SK-N-SH (cell line): ENCODE measurements at regions not wholly inside any gene's neighbourhood (a gene's known extent, or its start where the extent isn't known, plus 50 kb on each side); places are given as distances from the start of the nearest gene placed in this dataset.

ENCODE experiments used
- CTCF ChIA-PET: fragments of 300-600, 350-600 bp; formaldehyde crosslinking; extraction: SDS; loops from one replicate; lab custom pipeline; 2021; lab: Yijun Ruan, JAX
- POLR2A ChIA-PET: fragments of 350-600 bp; sonication (Branson Sonifier 250); formaldehyde crosslinking; extraction: SDS; loops from one replicate; lab custom pipeline; 2020; ENCODE audit warnings: antibody characterized with exemption, inconsistent platforms; lab: Yijun Ruan, JAX
- DNase-seq: peaks from one replicate; pipeline ENCODE4 v3.0.0; 2012
- H2AFZ ChIP-seq: fragments of 200-600 bp; sonication (generic); 2 replicates; pipeline ENCODE4 v1.8.1; 2016; ENCODE audit warnings: antibody characterized with exemption, mild to moderate bottlenecking, low read depth
- H3F3A ChIP-seq: fragments of 200-600 bp; sonication (generic); replicated peaks from 2 replicates; pipeline ENCODE3; 2016; ENCODE audit warnings: antibody characterized with exemption, mild to moderate bottlenecking; ENCODE audit not compliant: insufficient read depth
- H3K27ac ChIP-seq, 2 experiments: fragments of 200-500 bp in 1 of 2; fragments of 200-600 bp in 1 of 2; sonication (Bioruptor generic) in 1 of 2; sonication (generic), shearing (Covaris generic) in 1 of 2; 2 replicates each; pipeline versions ENCODE4 v1.5.1 to v1.6.1; 2014 to 2016; ENCODE audit warnings: low read depth in 2 of 2, inconsistent platforms in 1 of 2, low read length in 1 of 2, mild to moderate bottlenecking in 1 of 2, mixed read lengths in 1 of 2
- H3K27me3 ChIP-seq: fragments of 200-600 bp; sonication (generic), shearing (Covaris generic); 2 replicates; pipeline ENCODE4 v1.6.1; 2016; ENCODE audit warnings: mixed run types; ENCODE audit not compliant: insufficient read depth
- H3K36me3 ChIP-seq, 2 experiments: fragments of 200-500 bp in 1 of 2; fragments of 200-600 bp in 1 of 2; sonication (Bioruptor generic) in 1 of 2; sonication (generic) in 1 of 2; replicated peaks in 1 of 2; 2 replicates each; pipeline versions ENCODE3 to v1.5.1; 2014 to 2016; ENCODE audit warnings: low read length in 1 of 2, mild to moderate bottlenecking in 1 of 2; ENCODE audit not compliant: insufficient read depth in 2 of 2, control insufficient read depth in 1 of 2
- H3K4me1 ChIP-seq, 2 experiments: fragments of 200-500 bp in 1 of 2; fragments of 200-600 bp in 1 of 2; sonication (Bioruptor generic) in 1 of 2; sonication (generic), shearing (Covaris generic) in 1 of 2; 2 replicates each; pipeline versions ENCODE4 v1.5.1 to v1.6.1; 2014 to 2016; ENCODE audit warnings: low read depth in 1 of 2, low read length in 1 of 2, mixed run types in 1 of 2; ENCODE audit not compliant: insufficient read depth in 2 of 2, control insufficient read depth in 1 of 2
- H3K4me2 ChIP-seq: fragments of 200-600 bp; sonication (generic), shearing (Covaris generic); 2 replicates; pipeline ENCODE4 v1.6.1; 2017; ENCODE audit warnings: mixed run types
- H3K4me3 ChIP-seq, 2 experiments: fragments of 200-500 bp in 1 of 2; fragments of 200-600 bp in 1 of 2; sonication (Bioruptor generic) in 1 of 2; sonication (generic), shearing (Covaris generic) in 1 of 2; 2 replicates each; pipeline versions ENCODE4 v1.5.1 to v1.8.1; 2014 to 2016; ENCODE audit warnings: low read depth in 2 of 2, inconsistent platforms in 1 of 2, low read length in 1 of 2, mild to moderate bottlenecking in 1 of 2, mixed read lengths in 1 of 2, moderate library complexity in 1 of 2
- H3K79me2 ChIP-seq: fragments of 200-600 bp; sonication (generic); 2 replicates; pipeline ENCODE4 v1.8.1; 2017; ENCODE audit warnings: mild to moderate bottlenecking; ENCODE audit not compliant: insufficient read depth
- H3K9ac ChIP-seq: fragments of 200-600 bp; sonication (generic); 2 replicates; pipeline ENCODE4 v1.6.1; 2017; ENCODE audit warnings: mixed run types
- H3K9me2 ChIP-seq: fragments of 200-600 bp; sonication (generic); 2 replicates; pipeline ENCODE4 v1.6.1; 2017; ENCODE audit warnings: mixed run types
- H3K9me3 ChIP-seq: fragments of 200-600 bp; sonication (generic); 2 replicates; pipeline ENCODE4 v1.6.1; 2017; ENCODE audit warnings: mixed run types, mild to moderate bottlenecking, moderate library complexity
- H4K20me1 ChIP-seq: fragments of 200-600 bp; sonication (generic); 2 replicates; pipeline ENCODE4 v1.6.1; 2017; ENCODE audit warnings: mild to moderate bottlenecking, mixed run types; ENCODE audit not compliant: insufficient read depth
- CTCF ChIP-seq: fragments of 200-600 bp; sonication (generic); IDR thresholded peaks from 2 replicates; pipeline ENCODE4 v1.6.1; 2017; ENCODE audit warnings: antibody characterized with exemption, mild to moderate bottlenecking, moderate library complexity
- FOXJ3 ChIP-seq: sonication (generic); formaldehyde crosslinking; IDR thresholded peaks from 2 replicates; pipeline ENCODE4 v1.5.1; 2020; ENCODE audit warnings: mild to moderate bottlenecking, missing genetic modification reagents
- FOXM1 ChIP-seq: IDR thresholded peaks from 2 replicates; pipeline ENCODE4 v1.4.0; 2012; ENCODE audit warnings: low read depth, mild to moderate bottlenecking
- GABPA ChIP-seq: IDR thresholded peaks from 2 replicates; pipeline ENCODE4 v1.4.0; 2012; ENCODE audit warnings: low read depth, mild to moderate bottlenecking
- GATA2 ChIP-seq: sonication (generic); formaldehyde crosslinking; IDR thresholded peaks from 2 replicates; pipeline ENCODE4 v1.5.0; 2020; ENCODE audit warnings: mild to moderate bottlenecking, missing genetic modification reagents
- JUND ChIP-seq: IDR thresholded peaks from 2 replicates; pipeline ENCODE4 v1.4.0; 2012
- MXI1 ChIP-seq: IDR thresholded peaks from 2 replicates; pipeline ENCODE4 v1.6.1; 2012; ENCODE audit warnings: mild to moderate bottlenecking, low read depth, low read length, improper control_type of control experiment
- NRF1 ChIP-seq: IDR thresholded peaks from 2 replicates; pipeline ENCODE4 v1.6.1; 2012; ENCODE audit warnings: low read depth, mild to moderate bottlenecking, low read length
- POLR2AphosphoS5 ChIP-seq: IDR thresholded peaks from 2 replicates; pipeline ENCODE4 v1.6.1; 2012; ENCODE audit warnings: low read depth, low read length
- RCOR1 ChIP-seq: fragments of 150-350 bp; IDR thresholded peaks from 2 replicates; pipeline ENCODE4 v1.6.1; 2017; ENCODE audit warnings: antibody characterized with exemption, low read length
- RFX5 ChIP-seq: IDR thresholded peaks from 2 replicates; pipeline ENCODE4 v1.6.1; 2012; ENCODE audit warnings: mild to moderate bottlenecking, improper control_type of control experiment, low read length
- SIN3A ChIP-seq: IDR thresholded peaks from 2 replicates; pipeline ENCODE4 v1.6.1; 2012; ENCODE audit warnings: low read depth, mild to moderate bottlenecking, low read length, moderate library complexity, borderline replicate concordance
- SMC3 ChIP-seq: IDR thresholded peaks from 2 replicates; pipeline ENCODE4 v1.6.1; 2012; ENCODE audit warnings: low read depth, low read length, improper control_type of control experiment
- TCF12 ChIP-seq: IDR thresholded peaks from 2 replicates; pipeline ENCODE4 v1.4.0; 2012
- TEAD4 ChIP-seq: IDR thresholded peaks from 2 replicates; pipeline ENCODE4 v1.4.0; 2012; ENCODE audit warnings: mild to moderate bottlenecking, borderline replicate concordance; ENCODE audit not compliant: insufficient read depth
- USF1 ChIP-seq: IDR thresholded peaks from 2 replicates; pipeline ENCODE4 v1.4.0; 2012; ENCODE audit warnings: low read depth, borderline replicate concordance
- USF2 ChIP-seq: fragments of 150-350 bp; IDR thresholded peaks from 2 replicates; pipeline ENCODE4 v1.6.1; 2017; ENCODE audit warnings: antibody characterized with exemption, low read length, low read depth, borderline replicate concordance
- YY1 ChIP-seq: IDR thresholded peaks from 2 replicates; pipeline ENCODE4 v1.4.0; 2012; ENCODE audit warnings: low read depth, mild to moderate bottlenecking
- WGBS: methylation state at CpG from one replicate; pipeline ENCODE4 v1.1.6; 2017; ENCODE audit warnings: low lambda C conversion rate; 5-methylcytosine and 5-hydroxymethylcytosine counted together

- 31% methylated on average over 9 of the region's 11 CpGs for WGBS
- ChIA-PET POLR2A (no interaction called here), CTCF (no interaction called here)
- H3K36me3 ChIP-seq, result no peaks in the 10 kb centered on the region
- no peak overlapping the region for H3K9ac ChIP-seq
- H3K9me2 ChIP-seq, result no peaks in the 10 kb centered on the region
- H3K27ac ChIP-seq, result no peak overlapping the region
- no peaks in the 10 kb centered on the region for H3K4me1 ChIP-seq
- no peak overlapping the region for H3K4me2 ChIP-seq
- no peaks in the 10 kb centered on the region for H3K27me3 ChIP-seq
- no peaks in the 10 kb centered on the region for H4K20me1 ChIP-seq
- H2AFZ ChIP-seq, result no peak overlapping the region
- no peaks in the 10 kb centered on the region for H3K79me2 ChIP-seq
- H3K4me3 ChIP-seq, result no peak overlapping the region
- no peaks in the 10 kb centered on the region; the same call in 1 of the 2 replicates for H3K9me3 ChIP-seq
- TF ChIP-seq TCF12 (no peak), GABPA (no peak), RFX5 (no peak), FOXJ3 (CRISPR knock-in tag) (no peak), SMC3 (no peak), TEAD4 (no peak), JUND (no peak), YY1 (no peak), MXI1 (no peak), USF2 (no peak), GATA2 (CRISPR knock-in tag) (no peak)
- no peak for DNase-seq
- H3F3A ChIP-seq, result no peaks in the 10 kb centered on the region
These were observed 269.1 kb downstream of the MED10 start for GRCh38 chr5:6108981-6109825.

GRCh38 chr5:6108540-6108848 lies 269.9 kb downstream of the MED10 start:
- Histone ChIP-seq H3K79me2 (no peaks in the 10 kb centered on the region), H4K20me1 (no peaks in the 10 kb centered on the region), H3K9me3 (no peaks in the 10 kb centered on the region; the same call in 1 of the 2 replicates), H3K27ac (no peak overlapping the region), H3K9ac (no peak overlapping the region), H3F3A (no peaks in the 10 kb centered on the region), H2AFZ (no peak overlapping the region), H3K36me3 (no peaks in the 10 kb centered on the region), H3K4me2 (no peak overlapping the region), H3K9me2 (no peaks in the 10 kb centered on the region), H3K4me1 (no peaks in the 10 kb centered on the region), H3K27me3 (no peaks in the 10 kb centered on the region), H3K4me3 (no peak overlapping the region)
- 36% methylated on average over 5 of the region's 5 CpGs for WGBS
- no peak for DNase-seq
- ChIA-PET CTCF (no interaction called here), POLR2A (no interaction called here)
- TF ChIP-seq SIN3A, result no peak
- TF ChIP-seq GABPA, result no peak
- no peak for TF ChIP-seq GATA2 (CRISPR knock-in tag)
- TF ChIP-seq JUND, result no peak
- no peak for TF ChIP-seq NRF1
- TF ChIP-seq RCOR1, result no peak
- TF ChIP-seq USF2, result no peak
- TF ChIP-seq FOXM1, result no peak
- no peak for TF ChIP-seq CTCF
- no peak for TF ChIP-seq USF1
- no peak for TF ChIP-seq POLR2AphosphoS5
- no peak for TF ChIP-seq RFX5
